Breast epithelium (tissue), 4 donors: ENCODE measurements at regions not wholly inside any gene's neighbourhood (a gene's known extent, or its start where the extent isn't known, plus 50 kb on each side); places are given as distances from the start of the nearest gene placed in this dataset.

Experiments used
- DNase-seq, 2 donors: peaks; one replicate each; pipeline ENCODE4 v3.0.0-alpha.2; 2019; ENCODE audit warnings: low spot score in 2 of 2
- H3K27ac ChIP-seq, 2 donors: fragments of 200-600 bp; sonication (generic) in 1 of 2; one replicate each; pipeline ENCODE4 v1.5.1; 2016 to 2019; ENCODE audit warnings: mild to moderate bottlenecking in 1 of 2
- H3K27me3 ChIP-seq, 2 donors: fragments of 200-600 bp; sonication (generic) in 1 of 2; one replicate each; pipeline versions ENCODE4 v1.5.1 to v1.6.0; 2017 to 2019; ENCODE audit warnings: control low read depth in 1 of 2, mild to moderate bottlenecking in 1 of 2
- H3K36me3 ChIP-seq: fragments of 200-600 bp; one replicate; pipeline ENCODE4 v1.5.1; 2019
- H3K4me1 ChIP-seq, 2 donors: fragments of 200-600 bp; sonication (generic); one replicate each; pipeline ENCODE4 v1.5.1; 2016 to 2019; ENCODE audit warnings: control low read depth in 1 of 2
- H3K4me3 ChIP-seq, 3 donors: fragments of 200-600 bp; sonication (generic); 1 replicate in 2 of 3; 2 replicates in 1 of 3; pipeline ENCODE4 v1.5.1; 2016 to 2019; ENCODE audit warnings: mild to moderate bottlenecking in 3 of 3, moderate library complexity in 2 of 3
- H3K9me3 ChIP-seq, 2 donors: fragments of 200-600 bp; sonication (generic) in 1 of 2; one replicate each; pipeline ENCODE4 v1.5.1; 2016 to 2019; ENCODE audit warnings: control low read depth in 1 of 2
- POLR2A ChIP-seq: fragments of 450-650 bp; IDR thresholded peaks from one replicate; pipeline ENCODE4 v1.6.1; 2016; ENCODE audit warnings: antibody characterized with exemption, mild to moderate bottlenecking, moderate library complexity
- POLR2AphosphoS5 ChIP-seq, 3 donors: sonication (generic); formaldehyde crosslinking; IDR thresholded peaks; one replicate each; pipeline ENCODE4 v1.6.1; 2017; ENCODE audit warnings: antibody characterized with exemption in 3 of 3
- intact Hi-C: fragments of 100-400 bp; cut with DNase I; formaldehyde crosslinking; loops from one replicate; pipeline ENCODE4 v1.15.1; 2023; ENCODE audit warnings: low total_unique reads
- TF ChIP-seq, protein P1 (sequence below), 3 donors: fragments of 450-650 bp; IDR thresholded peaks; one replicate each; pipeline ENCODE4 v1.5.1; 2016 to 2017; ENCODE audit warnings: antibody characterized with exemption in 3 of 3, mild to moderate bottlenecking in 3 of 3, moderate library complexity in 3 of 3

DNA sequence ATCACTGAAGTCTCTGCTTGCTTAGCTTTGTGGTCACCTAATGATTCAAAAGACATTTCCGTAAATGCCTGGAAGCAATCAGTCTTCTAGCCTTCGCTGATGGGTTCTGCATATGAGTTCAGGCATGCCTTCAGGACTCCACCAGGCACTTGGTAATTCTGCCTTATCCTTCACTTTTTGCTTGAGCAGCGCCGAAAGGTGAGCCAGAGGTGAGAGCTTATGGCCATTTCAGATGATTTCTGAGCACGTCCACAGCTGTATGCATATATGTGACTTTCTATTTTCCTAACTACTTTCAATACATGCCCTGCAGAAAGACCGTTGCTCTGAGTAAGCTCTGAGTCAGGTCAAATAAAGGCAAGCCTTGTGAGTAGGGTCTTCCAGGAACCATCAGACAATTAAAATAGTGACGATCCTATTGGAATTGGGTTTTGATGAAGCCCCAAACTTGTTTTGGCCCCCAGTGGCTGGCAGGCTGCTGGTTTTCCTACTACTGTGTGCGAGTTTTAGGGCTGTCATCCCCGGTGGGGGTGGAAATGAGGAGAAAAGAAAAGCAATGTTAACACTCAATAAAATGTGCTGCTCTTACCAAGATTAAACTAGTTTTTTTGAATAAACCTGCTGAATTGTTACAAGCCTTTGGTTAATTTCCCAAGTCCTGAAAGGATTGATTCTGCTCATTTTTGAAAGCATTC, 154.4 kb upstream of the AKR1E2 start:
- intact Hi-C loops: no loop called here
- DNase-seq: no peak
- Histone ChIP-seq H3K9me3 (no peaks in the 10 kb centered on the region), H3K27ac (peak overlapping the region; percentile 61 to 78), H3K4me1 (no peaks in the 10 kb centered on the region), H3K36me3 (no peaks in the 10 kb centered on the region), H3K4me3 (peak overlapping the region in 1 of 3 donors; percentile 24), H3K27me3 (no peaks in the 10 kb centered on the region)
- TF ChIP-seq, protein P1, sequence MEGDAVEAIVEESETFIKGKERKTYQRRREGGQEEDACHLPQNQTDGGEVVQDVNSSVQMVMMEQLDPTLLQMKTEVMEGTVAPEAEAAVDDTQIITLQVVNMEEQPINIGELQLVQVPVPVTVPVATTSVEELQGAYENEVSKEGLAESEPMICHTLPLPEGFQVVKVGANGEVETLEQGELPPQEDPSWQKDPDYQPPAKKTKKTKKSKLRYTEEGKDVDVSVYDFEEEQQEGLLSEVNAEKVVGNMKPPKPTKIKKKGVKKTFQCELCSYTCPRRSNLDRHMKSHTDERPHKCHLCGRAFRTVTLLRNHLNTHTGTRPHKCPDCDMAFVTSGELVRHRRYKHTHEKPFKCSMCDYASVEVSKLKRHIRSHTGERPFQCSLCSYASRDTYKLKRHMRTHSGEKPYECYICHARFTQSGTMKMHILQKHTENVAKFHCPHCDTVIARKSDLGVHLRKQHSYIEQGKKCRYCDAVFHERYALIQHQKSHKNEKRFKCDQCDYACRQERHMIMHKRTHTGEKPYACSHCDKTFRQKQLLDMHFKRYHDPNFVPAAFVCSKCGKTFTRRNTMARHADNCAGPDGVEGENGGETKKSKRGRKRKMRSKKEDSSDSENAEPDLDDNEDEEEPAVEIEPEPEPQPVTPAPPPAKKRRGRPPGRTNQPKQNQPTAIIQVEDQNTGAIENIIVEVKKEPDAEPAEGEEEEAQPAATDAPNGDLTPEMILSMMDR (IDR thresholded peaks at IDR 0.05): no peak
- TF ChIP-seq POLR2A: no peak
- TF ChIP-seq POLR2AphosphoS5 (IDR thresholded peaks at IDR 0.05): no peak

- H3K9me3 ChIP-seq: no peaks in the 10 kb centered on the region
- H3K27ac ChIP-seq: peak overlapping the region; percentile 61 to 78
- TF ChIP-seq POLR2A (no peak), POLR2AphosphoS5 (IDR thresholded peaks at IDR 0.05) (no peak)
- TF ChIP-seq, protein P1 (IDR thresholded peaks at IDR 0.05): no peak
- H3K27me3 ChIP-seq: no peaks in the 10 kb centered on the region
- no peaks in the 10 kb centered on the region for H3K4me1 ChIP-seq
- H3K36me3 ChIP-seq: no peaks in the 10 kb centered on the region
- intact Hi-C loops: no loop called here
- H3K4me3 ChIP-seq: no peak overlapping the region
- DNase-seq: no peak
Observed at GRCh38 chr10:4670737-4671136, 155.3 kb upstream of the AKR1E2 start.

DNA sequence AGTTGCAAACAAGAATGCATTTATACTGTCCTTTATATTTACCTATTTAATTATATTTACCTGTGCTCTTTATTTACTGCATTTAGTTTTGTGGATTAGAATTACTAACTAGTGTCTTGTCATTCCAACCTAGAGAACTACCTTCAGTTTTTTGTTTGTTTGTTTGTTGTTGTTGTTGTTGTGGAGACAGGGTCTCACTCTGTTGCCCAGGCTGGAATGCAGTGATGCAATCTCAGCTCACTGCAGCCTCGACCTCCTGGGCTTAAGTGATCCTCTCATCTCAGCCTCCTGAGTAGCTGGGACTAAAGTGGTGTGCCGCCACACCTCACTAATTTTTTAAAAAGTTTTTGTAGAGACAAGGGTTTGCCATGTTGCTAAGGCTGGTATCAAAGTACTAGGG, 156.4 kb upstream of the AKR1E2 start:
- H3K27me3 ChIP-seq: no peaks in the 10 kb centered on the region
- intact Hi-C loops: no loop called here
- H3K36me3 ChIP-seq: no peaks in the 10 kb centered on the region
- H3K27ac ChIP-seq: no peak overlapping the region
- TF ChIP-seq POLR2AphosphoS5 (IDR thresholded peaks at IDR 0.05): no peak
- H3K4me1 ChIP-seq: no peaks in the 10 kb centered on the region
- H3K4me3 ChIP-seq: no peak overlapping the region
- no peaks in the 10 kb centered on the region for H3K9me3 ChIP-seq
- no peak for DNase-seq

DNA sequence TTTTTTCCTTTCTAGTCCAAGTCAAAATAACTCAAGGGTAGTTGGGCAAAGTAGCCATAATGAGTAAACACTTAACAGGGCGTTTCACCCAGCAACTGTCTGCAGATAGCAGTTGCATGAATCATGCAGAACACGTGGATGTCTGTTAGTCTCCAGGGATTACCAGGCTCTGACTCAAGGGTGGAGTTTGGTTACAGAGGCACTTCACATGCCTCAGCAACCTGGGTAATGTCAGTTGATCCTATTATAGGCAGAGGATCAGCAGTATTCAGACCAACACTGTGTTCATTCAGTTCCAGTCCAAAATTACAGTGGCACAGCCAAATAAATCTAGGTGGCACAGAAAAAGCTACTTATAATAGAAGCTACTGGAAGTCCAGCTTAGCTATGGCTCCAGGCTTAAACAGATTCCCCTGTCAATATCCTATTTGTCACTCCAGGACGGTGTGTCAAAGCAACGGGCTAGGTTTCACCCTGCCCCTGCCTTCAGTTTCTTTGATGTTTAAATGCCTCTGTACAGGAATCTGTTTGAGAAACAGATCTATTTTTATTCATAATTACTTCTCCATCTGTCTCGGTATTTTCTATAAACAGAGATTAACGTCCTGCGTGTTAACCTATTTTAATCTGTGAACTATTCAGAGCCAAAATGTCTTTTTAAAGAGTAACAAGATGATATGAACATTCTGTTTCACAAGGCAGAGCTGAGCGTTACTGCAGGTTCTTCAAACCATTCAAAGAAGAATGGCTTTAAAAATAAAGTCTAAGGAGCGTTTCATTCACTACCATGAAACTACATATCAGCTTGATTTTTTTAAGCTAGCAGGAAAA, 162.6 kb upstream of the AKR1E2 start:
- no peaks in the 10 kb centered on the region for H3K9me3 ChIP-seq
- intact Hi-C loops: loop anchor here (5.0 kb wide), 1 partner anchor 404 kb away; no protein-coding TSS in a partner anchor
- H3K36me3 ChIP-seq: no peaks in the 10 kb centered on the region
- H3K4me3 ChIP-seq: no peak overlapping the region
- H3K4me1 ChIP-seq: peaks cover 6 to 9% of the 10 kb centered on the region in 2 donors
- H3K27me3 ChIP-seq: no peaks in the 10 kb centered on the region
- H3K27ac ChIP-seq: peak overlapping the region; percentile 88 to 91
- TF ChIP-seq POLR2AphosphoS5 (IDR thresholded peaks at IDR 0.05) (peak; percentile 83 to 98 (median 85)), POLR2A (no peak)
- TF ChIP-seq, protein P1 (IDR thresholded peaks at IDR 0.05): no peak
- DNase-seq: peak in 1 of 2 donors; percentile 89

GRCh38 chr10:4662576-4663161, 163.3 kb upstream of the AKR1E2 start:
- no peak for DNase-seq
- TF ChIP-seq, protein P1 (IDR thresholded peaks at IDR 0.05): no peak
- no peak for TF ChIP-seq POLR2A
- TF ChIP-seq POLR2AphosphoS5 (IDR thresholded peaks at IDR 0.05): no peak

More at GRCh38 chr10:4662576-4663161, 163.3 kb upstream of the AKR1E2 start:
- Histone ChIP-seq H3K4me3 (no peak overlapping the region), H3K27me3 (no peaks in the 10 kb centered on the region), H3K27ac (peak overlapping the region; percentile 88 to 91), H3K36me3 (no peaks in the 10 kb centered on the region), H3K9me3 (no peaks in the 10 kb centered on the region), H3K4me1 (peaks cover 6 to 9% of the 10 kb centered on the region in 2 donors)
- intact Hi-C loops: loop anchor here (5.0 kb wide), 1 partner anchor 405 kb away; no protein-coding TSS in a partner anchor
